HEK293T (cell line): ENCODE measurements at regions not wholly inside any gene's neighbourhood (a gene's known extent, or its start where the extent isn't known, plus 50 kb on each side); places are given as distances from the start of the nearest gene placed in this dataset.

ENCODE experiments used
- CTBP1 ChIP-seq: fragments of 450-650 bp; IDR thresholded peaks from 2 replicates; pipeline ENCODE4 v1.6.1; 2016; ENCODE audit warnings: borderline replicate concordance
- ELF4 ChIP-seq: fragments of 450-650 bp; IDR thresholded peaks from 2 replicates; pipeline ENCODE4 v1.6.1; 2017; ENCODE audit warnings: antibody characterized with exemption
- FOXM1 ChIP-seq: fragments of 450-650 bp; IDR thresholded peaks from 2 replicates; pipeline ENCODE4 v1.6.1; 2017; ENCODE audit warnings: mild to moderate bottlenecking, borderline replicate concordance
- HDGF ChIP-seq: fragments of 450-650 bp; IDR thresholded peaks from 2 replicates; pipeline ENCODE4 v1.6.1; 2017; ENCODE audit warnings: antibody characterized with exemption, borderline replicate concordance
- L3MBTL2 ChIP-seq: fragments of 450-650 bp; conservative IDR thresholded peaks from 2 replicates; pipeline ENCODE4 v1.6.1; 2016; ENCODE audit warnings: mild to moderate bottlenecking
- LEF1 ChIP-seq: fragments of 450-650 bp; IDR thresholded peaks from 2 replicates; pipeline ENCODE4 v1.6.1; 2017; ENCODE audit warnings: mild to moderate bottlenecking, borderline replicate concordance
- NFRKB ChIP-seq: fragments of 450-650 bp; IDR thresholded peaks from 2 replicates; pipeline ENCODE4 v1.6.1; 2016; ENCODE audit warnings: mild to moderate bottlenecking, moderate library complexity
- SP1 ChIP-seq: fragments of 450-650 bp; IDR thresholded peaks from 2 replicates; pipeline ENCODE4 v1.6.1; 2017
- SUZ12 ChIP-seq: fragments of 450-650 bp; IDR thresholded peaks from 2 replicates; pipeline ENCODE4 v1.6.1; 2016; ENCODE audit warnings: mild to moderate bottlenecking

- TF ChIP-seq FOXM1, result no peak
- TF ChIP-seq SUZ12, result no peak
- TF ChIP-seq CTBP1, result no peak
- TF ChIP-seq L3MBTL2, result no peak
- TF ChIP-seq SP1, result no peak
- TF ChIP-seq ELF4, result no peak
- no peak for TF ChIP-seq NFRKB
- no peak for TF ChIP-seq LEF1
- TF ChIP-seq HDGF, result no peak
Measured at GRCh38 chr18:56052202-56052601, 464.2 kb upstream of the TCF4 start.
